DND-41 (cell line): ENCODE measurements at regions not wholly inside any gene's neighbourhood (a gene's known extent, or its start where the extent isn't known, plus 50 kb on each side); places are given as distances from the start of the nearest gene placed in this dataset.

Experiments used
- EZH2 ChIP-seq: IDR thresholded peaks from 3 replicates; pipeline ENCODE4 v1.6.1; 2012; ENCODE audit warnings: borderline replicate concordance, low read depth, mild to moderate bottlenecking, moderate library complexity, low read length, inconsistent platforms; ENCODE audit not compliant: severe bottlenecking
- TF ChIP-seq, protein P1 (sequence below): IDR thresholded peaks from 2 replicates; pipeline ENCODE4 v1.5.1; 2012; ENCODE audit warnings: borderline replicate concordance, low read length, moderate library complexity, mild to moderate bottlenecking; ENCODE audit not compliant: poor library complexity, severe bottlenecking; ENCODE audit errors: extremely low read depth

GRCh38 chr16:49112754-49113153 lies 168.9 kb downstream of the CBLN1 start:
- TF ChIP-seq, protein P1, sequence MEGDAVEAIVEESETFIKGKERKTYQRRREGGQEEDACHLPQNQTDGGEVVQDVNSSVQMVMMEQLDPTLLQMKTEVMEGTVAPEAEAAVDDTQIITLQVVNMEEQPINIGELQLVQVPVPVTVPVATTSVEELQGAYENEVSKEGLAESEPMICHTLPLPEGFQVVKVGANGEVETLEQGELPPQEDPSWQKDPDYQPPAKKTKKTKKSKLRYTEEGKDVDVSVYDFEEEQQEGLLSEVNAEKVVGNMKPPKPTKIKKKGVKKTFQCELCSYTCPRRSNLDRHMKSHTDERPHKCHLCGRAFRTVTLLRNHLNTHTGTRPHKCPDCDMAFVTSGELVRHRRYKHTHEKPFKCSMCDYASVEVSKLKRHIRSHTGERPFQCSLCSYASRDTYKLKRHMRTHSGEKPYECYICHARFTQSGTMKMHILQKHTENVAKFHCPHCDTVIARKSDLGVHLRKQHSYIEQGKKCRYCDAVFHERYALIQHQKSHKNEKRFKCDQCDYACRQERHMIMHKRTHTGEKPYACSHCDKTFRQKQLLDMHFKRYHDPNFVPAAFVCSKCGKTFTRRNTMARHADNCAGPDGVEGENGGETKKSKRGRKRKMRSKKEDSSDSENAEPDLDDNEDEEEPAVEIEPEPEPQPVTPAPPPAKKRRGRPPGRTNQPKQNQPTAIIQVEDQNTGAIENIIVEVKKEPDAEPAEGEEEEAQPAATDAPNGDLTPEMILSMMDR: no peak
- no peak for TF ChIP-seq EZH2
